ENCODE measurements at regions not wholly inside any gene's neighbourhood (a gene's known extent, or its start where the extent isn't known, plus 50 kb on each side); places are given as distances from the start of the nearest gene placed in this dataset.
"Not testable (repeated sequence)": the region's sequence is repeated elsewhere in the genome, so short reads cannot be mapped to it uniquely, and the experiment has no call there.

DNA sequence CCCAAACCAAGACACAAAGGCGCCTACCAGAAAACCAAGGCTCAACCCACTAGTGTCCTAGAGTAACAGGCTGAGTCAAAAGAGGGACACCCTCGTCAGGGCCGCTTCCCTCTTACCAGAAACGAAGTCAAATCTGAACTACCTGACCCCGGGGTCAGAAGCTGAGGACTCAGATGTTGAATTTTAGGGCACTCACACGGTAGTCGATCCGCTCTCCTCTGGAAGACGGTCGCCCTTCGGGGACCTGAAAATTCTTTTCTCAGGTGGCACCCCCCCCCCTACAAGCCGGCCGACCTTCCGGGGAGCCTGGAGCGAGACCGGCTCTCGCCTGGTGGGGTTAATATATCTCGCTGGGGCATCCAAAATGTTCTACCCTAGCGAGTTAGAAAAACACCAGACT is 121.1 kb upstream of the KCNJ3 start:
- no peak overlapping the region for H3K27ac Mint-ChIP-seq (ENCODE audit: unreplicated experiment)
- no peak overlapping the region for H3K4me3 Mint-ChIP-seq (ENCODE audit: unreplicated experiment)
- Histone ChIP-seq H3K79me2 (ENCODE audit: insufficient read depth, low read length) (no peaks in the 10 kb centered on the region), H3K27me3 (ENCODE audit: insufficient read depth, low read length) (no peaks in the 10 kb centered on the region), H3K4me2 (ENCODE audit: low read length) (no peak overlapping the region), H2AFZ (ENCODE audit: low read depth, low read length) (no peak overlapping the region), H3K4me1 (ENCODE audit: insufficient read depth, low read length) (no peaks in the 10 kb centered on the region), H4K20me1 (ENCODE audit: insufficient read depth, low read length) (no peaks in the 10 kb centered on the region), H3K9me3 (ENCODE audit: insufficient read depth, low read depth, low read length) (no peaks in the 10 kb centered on the region), H3K9ac (ENCODE audit: low read length) (no peak overlapping the region), H3K4me3 (ENCODE audit: insufficient read depth, low read depth, low read length) (no peak overlapping the region), H3K36me3 (ENCODE audit: insufficient read depth, low read length) (no peaks in the 10 kb centered on the region), H3K27ac (ENCODE audit: low read depth, low read length) (no peak overlapping the region)
- FAIRE-seq (no peak), DNase-seq (ENCODE audit: low read depth) (no peak)
- no peaks in the 10 kb centered on the region for H3K36me3 Mint-ChIP-seq (ENCODE audit: low read depth, unreplicated experiment)
- no peaks in the 10 kb centered on the region for H3K4me1 Mint-ChIP-seq (ENCODE audit: low read depth, unreplicated experiment)
- H3K27me3 Mint-ChIP-seq (ENCODE audit: low read depth, unreplicated experiment) = no peaks in the 10 kb centered on the region
- TF ChIP-seq CTCF (IDR thresholded peaks at IDR 0.05; ENCODE audit: insufficient read depth, low read depth, low read length) = no peak
- no peak for TF ChIP-seq EZH2 (IDR thresholded peaks at IDR 0.05; ENCODE audit: insufficient read depth, low read length)
- no peaks in the 10 kb centered on the region for H3K9me3 Mint-ChIP-seq (ENCODE audit: unreplicated experiment)

GRCh38 chr2:154580767-154581166 is 117.7 kb upstream of the KCNJ3 start:
- DNase-seq (ENCODE audit: low read depth) (no peak), FAIRE-seq (no peak)
- Histone ChIP-seq H3K36me3 (ENCODE audit: insufficient read depth, low read length) (no peaks in the 10 kb centered on the region), H3K4me1 (ENCODE audit: insufficient read depth, low read length) (no peaks in the 10 kb centered on the region), H3K4me3 (ENCODE audit: insufficient read depth, low read depth, low read length) (no peak overlapping the region), H3K27me3 (ENCODE audit: insufficient read depth, low read length) (no peaks in the 10 kb centered on the region), H4K20me1 (ENCODE audit: insufficient read depth, low read length) (no peaks in the 10 kb centered on the region), H3K79me2 (ENCODE audit: insufficient read depth, low read length) (no peaks in the 10 kb centered on the region), H2AFZ (ENCODE audit: low read depth, low read length) (no peak overlapping the region), H3K4me2 (ENCODE audit: low read length) (no peak overlapping the region), H3K27ac (ENCODE audit: low read depth, low read length) (no peak overlapping the region), H3K9ac (ENCODE audit: low read length) (no peak overlapping the region), H3K9me3 (ENCODE audit: insufficient read depth, low read depth, low read length) (no peaks in the 10 kb centered on the region)
- TF ChIP-seq EZH2 (IDR thresholded peaks at IDR 0.05; ENCODE audit: insufficient read depth, low read length) (no peak), CTCF (IDR thresholded peaks at IDR 0.05; ENCODE audit: insufficient read depth, low read depth, low read length) (no peak)
- no peaks in the 10 kb centered on the region for H3K36me3 Mint-ChIP-seq (ENCODE audit: low read depth, unreplicated experiment)
- no peak overlapping the region for H3K27ac Mint-ChIP-seq (ENCODE audit: unreplicated experiment)
- no peaks in the 10 kb centered on the region for H3K9me3 Mint-ChIP-seq (ENCODE audit: unreplicated experiment)
- no peak overlapping the region for H3K4me3 Mint-ChIP-seq (ENCODE audit: unreplicated experiment)
- no peaks in the 10 kb centered on the region for H3K4me1 Mint-ChIP-seq (ENCODE audit: low read depth, unreplicated experiment)
- H3K27me3 Mint-ChIP-seq (ENCODE audit: low read depth, unreplicated experiment) = no peaks in the 10 kb centered on the region

GRCh38 chr2:154582694-154583093 is 115.8 kb upstream of the KCNJ3 start:
- H3K4me1 Mint-ChIP-seq (ENCODE audit: low read depth, unreplicated experiment); H3K4me3 ChIP-seq (ENCODE audit: insufficient read depth, low read depth, low read length); H3K79me2 ChIP-seq (ENCODE audit: insufficient read depth, low read length); H3K4me2 ChIP-seq (ENCODE audit: low read length); H3K27me3 ChIP-seq (ENCODE audit: insufficient read depth, low read length); H3K27me3 Mint-ChIP-seq (ENCODE audit: low read depth, unreplicated experiment); H3K4me3 Mint-ChIP-seq (ENCODE audit: unreplicated experiment); H3K9me3 ChIP-seq (ENCODE audit: insufficient read depth, low read depth, low read length); H3K27ac Mint-ChIP-seq (ENCODE audit: unreplicated experiment); H2AFZ ChIP-seq (ENCODE audit: low read depth, low read length); DNase-seq (ENCODE audit: low read depth); H3K36me3 ChIP-seq (ENCODE audit: insufficient read depth, low read length); H3K4me1 ChIP-seq (ENCODE audit: insufficient read depth, low read length); H3K9ac ChIP-seq (ENCODE audit: low read length); H3K27ac ChIP-seq (ENCODE audit: low read depth, low read length); H3K9me3 Mint-ChIP-seq (ENCODE audit: unreplicated experiment); H3K36me3 Mint-ChIP-seq (ENCODE audit: low read depth, unreplicated experiment); H4K20me1 ChIP-seq (ENCODE audit: insufficient read depth, low read length); FAIRE-seq: not testable (repeated sequence)

- not testable (repeated sequence) for H3K4me1 Mint-ChIP-seq (ENCODE audit: low read depth, unreplicated experiment); H3K9me3 Mint-ChIP-seq (ENCODE audit: unreplicated experiment); H3K9me3 ChIP-seq (ENCODE audit: insufficient read depth, low read depth, low read length); H3K36me3 ChIP-seq (ENCODE audit: insufficient read depth, low read length); H3K4me3 Mint-ChIP-seq (ENCODE audit: unreplicated experiment); H3K27ac Mint-ChIP-seq (ENCODE audit: unreplicated experiment); H3K27ac ChIP-seq (ENCODE audit: low read depth, low read length); FAIRE-seq; H3K4me1 ChIP-seq (ENCODE audit: insufficient read depth, low read length); H2AFZ ChIP-seq (ENCODE audit: low read depth, low read length); H3K27me3 Mint-ChIP-seq (ENCODE audit: low read depth, unreplicated experiment); H3K79me2 ChIP-seq (ENCODE audit: insufficient read depth, low read length); DNase-seq (ENCODE audit: low read depth); H4K20me1 ChIP-seq (ENCODE audit: insufficient read depth, low read length); H3K4me3 ChIP-seq (ENCODE audit: insufficient read depth, low read depth, low read length); H3K4me2 ChIP-seq (ENCODE audit: low read length); H3K36me3 Mint-ChIP-seq (ENCODE audit: low read depth, unreplicated experiment); H3K27me3 ChIP-seq (ENCODE audit: insufficient read depth, low read length); H3K9ac ChIP-seq (ENCODE audit: low read length)
These were observed 115.2 kb upstream of the KCNJ3 start for GRCh38 chr2:154583274-154583673.
